SK-N-SH (cell line): ENCODE measurements at regions not wholly inside any gene's neighbourhood (a gene's known extent, or its start where the extent isn't known, plus 50 kb on each side); places are given as distances from the start of the nearest gene placed in this dataset.

Source experiments
- CTCF ChIA-PET: fragments of 300-600, 350-600 bp; formaldehyde crosslinking; extraction: SDS; loops from one replicate; lab custom pipeline; 2021; lab: Yijun Ruan, JAX
- POLR2A ChIA-PET: fragments of 350-600 bp; sonication (Branson Sonifier 250); formaldehyde crosslinking; extraction: SDS; loops from one replicate; lab custom pipeline; 2020; ENCODE audit warnings: antibody characterized with exemption, inconsistent platforms; lab: Yijun Ruan, JAX
- DNase-seq: peaks from one replicate; pipeline ENCODE4 v3.0.0; 2012
- H2AFZ ChIP-seq: fragments of 200-600 bp; sonication (generic); 2 replicates; pipeline ENCODE4 v1.8.1; 2016; ENCODE audit warnings: antibody characterized with exemption, mild to moderate bottlenecking, low read depth
- H3F3A ChIP-seq: fragments of 200-600 bp; sonication (generic); replicated peaks from 2 replicates; pipeline ENCODE3; 2016; ENCODE audit warnings: antibody characterized with exemption, mild to moderate bottlenecking; ENCODE audit not compliant: insufficient read depth
- H3K27ac ChIP-seq, 2 experiments: fragments of 200-500 bp in 1 of 2; fragments of 200-600 bp in 1 of 2; sonication (Bioruptor generic) in 1 of 2; sonication (generic), shearing (Covaris generic) in 1 of 2; 2 replicates each; pipeline versions ENCODE4 v1.5.1 to v1.6.1; 2014 to 2016; ENCODE audit warnings: low read depth in 2 of 2, inconsistent platforms in 1 of 2, low read length in 1 of 2, mild to moderate bottlenecking in 1 of 2, mixed read lengths in 1 of 2
- H3K27me3 ChIP-seq: fragments of 200-600 bp; sonication (generic), shearing (Covaris generic); 2 replicates; pipeline ENCODE4 v1.6.1; 2016; ENCODE audit warnings: mixed run types; ENCODE audit not compliant: insufficient read depth
- H3K36me3 ChIP-seq, 2 experiments: fragments of 200-500 bp in 1 of 2; fragments of 200-600 bp in 1 of 2; sonication (Bioruptor generic) in 1 of 2; sonication (generic) in 1 of 2; replicated peaks in 1 of 2; 2 replicates each; pipeline versions ENCODE3 to v1.5.1; 2014 to 2016; ENCODE audit warnings: low read length in 1 of 2, mild to moderate bottlenecking in 1 of 2; ENCODE audit not compliant: insufficient read depth in 2 of 2, control insufficient read depth in 1 of 2
- H3K4me1 ChIP-seq, 2 experiments: fragments of 200-500 bp in 1 of 2; fragments of 200-600 bp in 1 of 2; sonication (Bioruptor generic) in 1 of 2; sonication (generic), shearing (Covaris generic) in 1 of 2; 2 replicates each; pipeline versions ENCODE4 v1.5.1 to v1.6.1; 2014 to 2016; ENCODE audit warnings: low read depth in 1 of 2, low read length in 1 of 2, mixed run types in 1 of 2; ENCODE audit not compliant: insufficient read depth in 2 of 2, control insufficient read depth in 1 of 2
- H3K4me2 ChIP-seq: fragments of 200-600 bp; sonication (generic), shearing (Covaris generic); 2 replicates; pipeline ENCODE4 v1.6.1; 2017; ENCODE audit warnings: mixed run types
- H3K4me3 ChIP-seq, 2 experiments: fragments of 200-500 bp in 1 of 2; fragments of 200-600 bp in 1 of 2; sonication (Bioruptor generic) in 1 of 2; sonication (generic), shearing (Covaris generic) in 1 of 2; 2 replicates each; pipeline versions ENCODE4 v1.5.1 to v1.8.1; 2014 to 2016; ENCODE audit warnings: low read depth in 2 of 2, inconsistent platforms in 1 of 2, low read length in 1 of 2, mild to moderate bottlenecking in 1 of 2, mixed read lengths in 1 of 2, moderate library complexity in 1 of 2
- H3K79me2 ChIP-seq: fragments of 200-600 bp; sonication (generic); 2 replicates; pipeline ENCODE4 v1.8.1; 2017; ENCODE audit warnings: mild to moderate bottlenecking; ENCODE audit not compliant: insufficient read depth
- H3K9ac ChIP-seq: fragments of 200-600 bp; sonication (generic); 2 replicates; pipeline ENCODE4 v1.6.1; 2017; ENCODE audit warnings: mixed run types
- H3K9me2 ChIP-seq: fragments of 200-600 bp; sonication (generic); 2 replicates; pipeline ENCODE4 v1.6.1; 2017; ENCODE audit warnings: mixed run types
- H3K9me3 ChIP-seq: fragments of 200-600 bp; sonication (generic); 2 replicates; pipeline ENCODE4 v1.6.1; 2017; ENCODE audit warnings: mixed run types, mild to moderate bottlenecking, moderate library complexity
- H4K20me1 ChIP-seq: fragments of 200-600 bp; sonication (generic); 2 replicates; pipeline ENCODE4 v1.6.1; 2017; ENCODE audit warnings: mild to moderate bottlenecking, mixed run types; ENCODE audit not compliant: insufficient read depth
- CHD2 ChIP-seq: fragments of 150-350 bp; IDR thresholded peaks from 2 replicates; pipeline ENCODE4 v1.6.1; 2018; ENCODE audit warnings: low read length; ENCODE audit not compliant: partially characterized antibody
- ELF1 ChIP-seq: IDR thresholded peaks from 2 replicates; pipeline ENCODE4 v1.4.0; 2012
- EP300 ChIP-seq, 2 experiments: IDR thresholded peaks; 2 replicates each; pipeline versions ENCODE4 v1.4.0 to v1.6.1; 2012; ENCODE audit warnings: borderline replicate concordance in 1 of 2, low read depth in 1 of 2, low read length in 1 of 2
- FOSL2 ChIP-seq: IDR thresholded peaks from 2 replicates; pipeline ENCODE4 v1.4.0; 2012; ENCODE audit warnings: low read depth, mild to moderate bottlenecking, moderate library complexity, borderline replicate concordance
- FOXJ3 ChIP-seq: sonication (generic); formaldehyde crosslinking; IDR thresholded peaks from 2 replicates; pipeline ENCODE4 v1.5.1; 2020; ENCODE audit warnings: mild to moderate bottlenecking, missing genetic modification reagents
- GABPA ChIP-seq: IDR thresholded peaks from 2 replicates; pipeline ENCODE4 v1.4.0; 2012; ENCODE audit warnings: low read depth, mild to moderate bottlenecking
- GATA2 ChIP-seq: sonication (generic); formaldehyde crosslinking; IDR thresholded peaks from 2 replicates; pipeline ENCODE4 v1.5.0; 2020; ENCODE audit warnings: mild to moderate bottlenecking, missing genetic modification reagents
- IRF3 ChIP-seq: fragments of 150-350 bp; IDR thresholded peaks from 2 replicates; pipeline ENCODE4 v1.6.1; 2016; ENCODE audit warnings: mild to moderate bottlenecking, low read depth, low read length
- MAX ChIP-seq: IDR thresholded peaks from 2 replicates; pipeline ENCODE4 v1.4.0; 2012; ENCODE audit warnings: low read depth
- MEF2A ChIP-seq: IDR thresholded peaks from 2 replicates; pipeline ENCODE4 v1.4.0; 2012; ENCODE audit warnings: low read depth, borderline replicate concordance
- MXI1 ChIP-seq: IDR thresholded peaks from 2 replicates; pipeline ENCODE4 v1.6.1; 2012; ENCODE audit warnings: mild to moderate bottlenecking, low read depth, low read length, improper control_type of control experiment
- NFIC ChIP-seq: IDR thresholded peaks from 2 replicates; pipeline ENCODE4 v1.4.0; 2012; ENCODE audit warnings: borderline replicate concordance
- PBX3 ChIP-seq: IDR thresholded peaks from 2 replicates; pipeline ENCODE4; 2012
- POLR2AphosphoS5 ChIP-seq: IDR thresholded peaks from 2 replicates; pipeline ENCODE4 v1.6.1; 2012; ENCODE audit warnings: low read depth, low read length
- RAD21 ChIP-seq: IDR thresholded peaks from 2 replicates; pipeline ENCODE4 v1.6.1; 2012; ENCODE audit warnings: mild to moderate bottlenecking, low read length
- RCOR1 ChIP-seq: fragments of 150-350 bp; IDR thresholded peaks from 2 replicates; pipeline ENCODE4 v1.6.1; 2017; ENCODE audit warnings: antibody characterized with exemption, low read length
- REST ChIP-seq: IDR thresholded peaks from 2 replicates; pipeline ENCODE4 v1.6.1; 2012; ENCODE audit warnings: mild to moderate bottlenecking, low read depth, low read length, moderate library complexity
- USF2 ChIP-seq: fragments of 150-350 bp; IDR thresholded peaks from 2 replicates; pipeline ENCODE4 v1.6.1; 2017; ENCODE audit warnings: antibody characterized with exemption, low read length, low read depth, borderline replicate concordance
- ZBTB33 ChIP-seq: IDR thresholded peaks from 2 replicates; pipeline ENCODE4 v1.4.0; 2012; ENCODE audit warnings: low read depth, borderline replicate concordance
- WGBS: methylation state at CpG from one replicate; pipeline ENCODE4 v1.1.6; 2017; ENCODE audit warnings: low lambda C conversion rate; 5-methylcytosine and 5-hydroxymethylcytosine counted together

GRCh38 chr4:135225551-135225950, 1024.0 kb upstream of the PABPC4L start:
- no peak overlapping the region for H3K9ac ChIP-seq
- no peaks in the 10 kb centered on the region for H3F3A ChIP-seq
- WGBS = 4% methylated on average over 3 of the region's 3 CpGs
- H3K9me3 ChIP-seq = no peaks in the 10 kb centered on the region
- no peaks in the 10 kb centered on the region for H4K20me1 ChIP-seq
- no peak overlapping the region for H3K4me3 ChIP-seq
- H3K9me2 ChIP-seq = no peaks in the 10 kb centered on the region
- H3K27ac ChIP-seq = no peak overlapping the region
- DNase-seq = no peak
- no peak overlapping the region for H3K4me2 ChIP-seq
- POLR2A ChIA-PET = no interaction called here
- no peaks in the 10 kb centered on the region for H3K27me3 ChIP-seq
- no peak overlapping the region for H2AFZ ChIP-seq
- H3K4me1 ChIP-seq = no peaks in the 10 kb centered on the region
- CTCF ChIA-PET = interaction anchor here (1.7 kb wide), 1 partner anchor 14 kb away, joined by 4 read pairs; no protein-coding TSS in a partner anchor
- H3K36me3 ChIP-seq = no peaks in the 10 kb centered on the region
- H3K79me2 ChIP-seq = no peaks in the 10 kb centered on the region
- TF ChIP-seq EP300 (IDR thresholded peaks at IDR 0.05; ENCODE audit: borderline replicate concordance in 1 of 2, low read depth in 1 of 2, low read length in 1 of 2) (no peak), MEF2A (no peak), POLR2AphosphoS5 (no peak), MAX (no peak), RAD21 (no peak)

- Histone ChIP-seq H3K27me3 (no peaks in the 10 kb centered on the region), H3K36me3 (no peaks in the 10 kb centered on the region), H3K9ac (no peak overlapping the region), H3K4me3 (no peak overlapping the region), H3K9me2 (no peaks in the 10 kb centered on the region), H3K9me3 (no peaks in the 10 kb centered on the region), H2AFZ (no peak overlapping the region), H3K4me2 (no peak overlapping the region), H3K79me2 (no peaks in the 10 kb centered on the region), H3F3A (no peaks in the 10 kb centered on the region), H3K4me1 (no peaks in the 10 kb centered on the region; a peak in 1 of 4 replicates), H3K27ac (no peak overlapping the region), H4K20me1 (no peaks in the 10 kb centered on the region)
- CTCF ChIA-PET = no interaction called here
- no peak for DNase-seq
- POLR2A ChIA-PET = no interaction called here
- WGBS = 37% methylated on average over 5 of the region's 5 CpGs
- no peak for TF ChIP-seq PBX3
- no peak for TF ChIP-seq REST
- TF ChIP-seq RCOR1 = no peak
- no peak for TF ChIP-seq MXI1
- no peak for TF ChIP-seq FOSL2
- no peak for TF ChIP-seq IRF3
- no peak for TF ChIP-seq CHD2
- TF ChIP-seq GATA2 (CRISPR knock-in tag) = no peak
- no peak for TF ChIP-seq MEF2A
- no peak for TF ChIP-seq ZBTB33
- TF ChIP-seq USF2 = no peak
- no peak for TF ChIP-seq GABPA
- no peak for TF ChIP-seq FOXJ3 (CRISPR knock-in tag)
- no peak for TF ChIP-seq ELF1
- no peak for TF ChIP-seq NFIC
Measured at GRCh38 chr4:135210341-135210740, 1008.8 kb upstream of the PABPC4L start.
